ENCODE measurements at regions not wholly inside any gene's neighbourhood (a gene's known extent, or its start where the extent isn't known, plus 50 kb on each side); places are given as distances from the start of the nearest gene placed in this dataset.

DNA sequence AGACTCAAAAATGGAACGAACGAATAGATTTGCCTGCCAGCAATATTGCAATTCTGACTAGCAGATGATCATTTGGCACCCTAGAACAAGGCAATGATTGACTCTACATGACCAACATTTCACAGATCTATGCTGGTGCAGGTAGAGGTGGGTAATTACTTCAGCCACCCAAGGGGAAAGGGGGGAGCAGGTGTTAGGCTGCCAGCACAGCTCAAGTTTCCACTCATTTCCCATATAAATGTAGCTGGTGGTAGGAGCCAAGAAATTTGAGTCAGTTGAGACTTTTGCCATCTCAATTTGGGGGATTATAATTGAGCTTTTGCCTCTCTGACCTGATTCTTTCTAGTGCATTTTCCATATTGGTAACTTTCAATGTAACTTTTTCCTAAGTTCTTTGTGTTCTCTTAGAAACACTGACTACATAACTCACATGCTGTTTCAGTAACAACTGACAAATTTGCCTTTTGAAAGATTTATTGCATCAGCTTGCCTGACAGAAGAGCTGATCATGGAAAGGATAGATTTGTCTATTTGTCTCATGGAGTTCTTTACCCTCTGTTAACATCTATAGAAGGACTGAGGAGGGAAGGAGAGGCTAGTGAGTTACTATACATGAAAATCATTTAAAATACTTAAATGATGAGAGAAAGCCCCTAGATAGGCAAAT is 902.5 kb downstream of the ZPLD1 start:
- TF ChIP-seq, protein P1, sequence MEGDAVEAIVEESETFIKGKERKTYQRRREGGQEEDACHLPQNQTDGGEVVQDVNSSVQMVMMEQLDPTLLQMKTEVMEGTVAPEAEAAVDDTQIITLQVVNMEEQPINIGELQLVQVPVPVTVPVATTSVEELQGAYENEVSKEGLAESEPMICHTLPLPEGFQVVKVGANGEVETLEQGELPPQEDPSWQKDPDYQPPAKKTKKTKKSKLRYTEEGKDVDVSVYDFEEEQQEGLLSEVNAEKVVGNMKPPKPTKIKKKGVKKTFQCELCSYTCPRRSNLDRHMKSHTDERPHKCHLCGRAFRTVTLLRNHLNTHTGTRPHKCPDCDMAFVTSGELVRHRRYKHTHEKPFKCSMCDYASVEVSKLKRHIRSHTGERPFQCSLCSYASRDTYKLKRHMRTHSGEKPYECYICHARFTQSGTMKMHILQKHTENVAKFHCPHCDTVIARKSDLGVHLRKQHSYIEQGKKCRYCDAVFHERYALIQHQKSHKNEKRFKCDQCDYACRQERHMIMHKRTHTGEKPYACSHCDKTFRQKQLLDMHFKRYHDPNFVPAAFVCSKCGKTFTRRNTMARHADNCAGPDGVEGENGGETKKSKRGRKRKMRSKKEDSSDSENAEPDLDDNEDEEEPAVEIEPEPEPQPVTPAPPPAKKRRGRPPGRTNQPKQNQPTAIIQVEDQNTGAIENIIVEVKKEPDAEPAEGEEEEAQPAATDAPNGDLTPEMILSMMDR (IDR thresholded peaks at IDR 0.05; ENCODE audit: low read depth, low read length), result no peak
- DNase-seq (ENCODE audit: low read depth in 2 of 2), result no peak
- no peak overlapping the region for H3K4me3 ChIP-seq (replicated peaks in 1 of 2; ENCODE audit: low read depth in 2 of 2, low read length in 2 of 2)

DNA sequence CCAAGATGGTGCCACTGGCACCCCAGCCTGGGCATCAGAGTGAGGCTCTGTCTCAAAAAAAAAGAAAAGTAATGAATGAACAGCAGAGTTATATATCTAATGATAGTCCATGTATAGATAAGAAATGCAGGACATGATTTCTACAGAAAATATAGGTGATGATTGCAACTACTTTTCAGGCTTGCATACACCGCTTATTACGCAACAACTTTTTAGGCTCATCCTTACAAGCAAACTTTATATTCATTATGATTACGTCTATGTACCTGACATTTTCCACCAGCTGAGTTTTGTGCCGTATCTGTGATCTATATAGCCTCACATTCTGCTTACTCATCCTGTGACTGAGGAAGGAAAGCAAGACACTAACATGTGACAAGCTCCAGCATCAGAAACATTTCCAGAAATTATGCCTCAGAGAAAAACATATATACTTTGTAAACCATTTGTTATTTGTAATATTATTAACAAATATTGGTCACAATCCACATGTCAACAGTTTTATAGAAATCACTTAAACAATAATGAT is 906.3 kb downstream of the ZPLD1 start:
- TF ChIP-seq, protein P1 (IDR thresholded peaks at IDR 0.05; ENCODE audit: low read depth, low read length), result no peak
- H3K4me3 ChIP-seq (replicated peaks in 1 of 2; ENCODE audit: low read depth in 2 of 2, low read length in 2 of 2), result no peak overlapping the region
- no peak for DNase-seq (ENCODE audit: low read depth in 2 of 2)

DNA sequence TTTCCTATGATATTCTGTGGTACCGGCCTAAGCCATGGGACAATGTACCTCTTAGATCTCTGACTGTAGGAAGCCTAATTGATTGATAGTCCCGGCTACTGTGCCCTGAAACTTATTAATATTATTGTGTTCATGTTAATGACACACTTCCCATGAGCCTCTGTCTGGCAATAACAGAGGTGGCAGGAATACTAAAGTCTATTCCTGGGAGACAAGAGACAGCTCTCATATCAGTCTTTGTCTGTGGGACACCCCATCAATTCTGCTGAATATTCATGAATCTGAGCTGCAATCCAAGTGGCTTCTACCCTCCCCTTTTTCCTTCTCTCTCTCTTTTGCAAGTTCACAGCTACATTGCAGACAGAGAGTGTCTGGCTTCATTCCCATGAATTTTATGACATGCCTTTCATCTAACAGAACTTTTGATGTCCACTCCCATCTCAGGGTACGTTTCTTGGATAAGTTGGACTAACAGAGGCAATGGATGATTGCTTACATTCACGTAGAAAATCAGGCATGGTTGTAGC is 907.5 kb downstream of the ZPLD1 start:
- DNase-seq (ENCODE audit: low read depth in 2 of 2), result no peak
- no peak overlapping the region for H3K4me3 ChIP-seq (replicated peaks in 1 of 2; ENCODE audit: low read depth in 2 of 2, low read length in 2 of 2)
- TF ChIP-seq, protein P1 (IDR thresholded peaks at IDR 0.05; ENCODE audit: low read depth, low read length), result no peak

DNA sequence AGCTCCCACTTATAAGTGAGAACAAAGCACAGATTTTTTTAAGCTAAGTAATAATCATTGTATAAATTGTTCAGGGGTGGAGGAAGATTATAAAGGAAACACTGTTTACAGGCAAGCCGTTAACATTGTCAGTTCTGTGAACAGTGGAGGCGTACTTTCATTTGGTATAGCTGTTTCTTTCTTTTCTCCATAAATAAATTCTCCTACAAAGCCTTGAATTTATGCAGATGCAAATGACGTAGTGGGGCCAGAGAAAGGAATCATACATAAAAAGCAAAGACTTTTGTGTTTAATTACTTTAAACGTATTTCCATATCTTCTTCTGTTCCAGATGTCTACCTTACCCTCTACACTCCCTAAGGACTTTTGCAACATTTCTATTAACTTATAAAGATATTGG is 914.9 kb downstream of the ZPLD1 start:
- H3K4me3 ChIP-seq (replicated peaks in 1 of 2; ENCODE audit: low read depth in 2 of 2, low read length in 2 of 2), result no peak overlapping the region
- DNase-seq (ENCODE audit: low read depth in 2 of 2), result no peak
- TF ChIP-seq, protein P1 (IDR thresholded peaks at IDR 0.05; ENCODE audit: low read depth, low read length), result no peak

DNA sequence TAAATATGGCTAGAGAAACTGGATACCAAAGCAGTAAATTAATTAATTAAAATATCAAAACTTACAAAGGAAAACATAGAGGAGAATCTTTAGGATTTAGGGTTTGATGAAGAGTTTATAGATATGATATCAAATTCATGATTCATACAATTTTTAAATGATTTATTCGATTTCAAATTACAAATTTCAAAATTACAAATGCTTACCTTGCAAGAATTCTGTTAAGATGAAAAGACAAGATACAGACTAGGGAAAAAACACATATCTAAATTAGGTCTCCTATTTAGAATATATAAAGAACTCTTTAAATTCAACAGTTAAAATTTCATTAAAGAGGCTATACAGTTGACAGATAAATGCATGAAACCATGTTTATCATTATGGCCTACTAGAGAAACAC is 930.7 kb downstream of the ZPLD1 start:
- TF ChIP-seq, protein P1 (IDR thresholded peaks at IDR 0.05; ENCODE audit: low read depth, low read length), result no peak
- H3K4me3 ChIP-seq (replicated peaks in 1 of 2; ENCODE audit: low read depth in 2 of 2, low read length in 2 of 2), result no peak overlapping the region
- DNase-seq (ENCODE audit: low read depth in 2 of 2), result no peak

DNA sequence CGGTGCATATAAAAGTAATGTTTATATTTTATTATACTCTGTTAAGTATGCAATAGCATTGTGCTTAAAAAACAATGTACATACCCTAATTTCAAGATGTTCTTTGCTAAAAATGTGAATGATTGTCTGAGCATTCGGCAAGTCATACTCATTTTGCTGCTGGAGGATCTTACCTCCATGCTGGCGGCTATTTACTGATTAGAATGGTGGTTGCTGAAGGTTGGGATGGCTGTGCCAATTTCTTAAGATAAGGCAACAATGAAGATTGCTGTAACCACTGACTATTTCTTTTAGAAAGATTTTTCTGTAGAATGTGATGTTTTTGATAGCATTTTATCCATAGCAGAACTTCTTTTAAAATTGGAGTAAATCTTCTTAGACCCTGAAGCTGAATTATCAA is 932.7 kb downstream of the ZPLD1 start:
- TF ChIP-seq, protein P1 (IDR thresholded peaks at IDR 0.05; ENCODE audit: low read depth, low read length), result no peak
- H3K4me3 ChIP-seq (replicated peaks in 1 of 2; ENCODE audit: low read depth in 2 of 2, low read length in 2 of 2), result no peak overlapping the region
- no peak for DNase-seq (ENCODE audit: low read depth in 2 of 2)
